Epithelial cell of prostate (primary cell): ENCODE measurements at regions not wholly inside any gene's neighbourhood (a gene's known extent, or its start where the extent isn't known, plus 50 kb on each side); places are given as distances from the start of the nearest gene placed in this dataset.
A peak's percentile ranks its signal among the peaks of the same experiment; 100 is the strongest.

Source experiments
- DNase-seq: peaks from one replicate; pipeline ENCODE4 v3.0.0-alpha.2; 2011; ENCODE audit warnings: low read depth, low spot score
- H3K27ac ChIP-seq: fragments of 450-650 bp; 2 replicates; pipeline ENCODE4 v1.5.1; 2017; ENCODE audit warnings: mild to moderate bottlenecking

- no peak overlapping the region for H3K27ac ChIP-seq
- DNase-seq = no peak
Measured at GRCh38 chr9:103372828-103373227, 377.7 kb downstream of the CYLC2 start.

DNA sequence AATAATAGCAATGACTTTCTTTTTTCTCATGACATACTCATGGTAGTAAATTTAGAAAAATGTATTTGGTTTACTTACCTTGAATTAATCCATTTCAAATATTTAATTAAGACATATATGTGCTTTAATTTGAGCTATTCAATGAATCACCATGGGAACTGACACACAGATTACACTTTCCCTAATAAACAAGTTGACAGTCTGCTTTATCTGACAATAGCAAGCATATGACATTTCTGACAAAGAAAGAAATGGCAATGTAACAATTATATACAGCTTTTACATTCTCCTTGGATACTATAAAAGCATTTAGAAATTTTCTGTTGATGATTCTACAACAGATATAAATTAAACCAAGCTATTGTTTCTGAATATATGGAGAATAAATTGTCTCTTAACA lies 382.5 kb downstream of the CYLC2 start:
- no peak for DNase-seq
- H3K27ac ChIP-seq = no peak overlapping the region

DNA sequence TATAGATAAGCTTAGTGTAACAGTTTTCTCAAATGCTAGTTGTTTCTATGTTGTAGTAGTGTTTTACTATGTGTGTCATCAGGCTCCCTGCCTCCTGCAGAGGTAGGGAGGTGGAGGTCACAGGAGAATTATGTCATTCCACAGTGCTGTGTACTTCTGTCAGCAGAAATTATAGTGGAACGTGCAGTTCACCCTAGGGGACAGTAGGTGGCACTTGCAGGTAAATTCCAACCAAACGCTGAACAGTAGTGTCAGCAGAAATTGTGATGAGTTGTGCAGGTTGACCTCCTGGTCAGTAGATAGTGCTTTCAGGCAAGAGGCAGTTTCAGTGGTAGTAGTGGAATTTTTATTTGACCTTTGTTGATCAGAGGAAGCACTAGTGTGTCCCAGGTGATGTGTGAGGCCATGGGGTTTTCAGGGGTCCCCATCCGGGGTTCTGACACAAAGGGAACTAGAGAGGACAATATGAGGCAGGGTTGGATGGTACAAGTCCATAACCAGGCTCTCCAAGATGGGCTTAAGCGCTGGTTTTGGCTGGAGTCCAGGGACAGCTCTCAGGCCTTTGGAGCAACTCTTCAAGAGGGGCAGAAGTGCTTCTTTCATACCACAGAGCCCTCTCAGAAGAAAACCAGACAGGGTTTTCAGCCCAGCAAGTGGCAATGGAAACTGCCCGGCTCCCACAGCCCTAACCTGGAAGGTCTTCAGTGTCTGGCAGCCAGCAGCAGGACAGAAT lies 402.9 kb downstream of the CYLC2 start:
- peak; percentile 29 for DNase-seq
- no peak overlapping the region for H3K27ac ChIP-seq

- no peak for DNase-seq
- no peak overlapping the region for H3K27ac ChIP-seq
Measured at GRCh38 chr9:103399535-103399934, 404.4 kb downstream of the CYLC2 start.

GRCh38 chr9:103407260-103407659 lies 412.1 kb downstream of the CYLC2 start:
- no peak for DNase-seq
- no peak overlapping the region for H3K27ac ChIP-seq

DNA sequence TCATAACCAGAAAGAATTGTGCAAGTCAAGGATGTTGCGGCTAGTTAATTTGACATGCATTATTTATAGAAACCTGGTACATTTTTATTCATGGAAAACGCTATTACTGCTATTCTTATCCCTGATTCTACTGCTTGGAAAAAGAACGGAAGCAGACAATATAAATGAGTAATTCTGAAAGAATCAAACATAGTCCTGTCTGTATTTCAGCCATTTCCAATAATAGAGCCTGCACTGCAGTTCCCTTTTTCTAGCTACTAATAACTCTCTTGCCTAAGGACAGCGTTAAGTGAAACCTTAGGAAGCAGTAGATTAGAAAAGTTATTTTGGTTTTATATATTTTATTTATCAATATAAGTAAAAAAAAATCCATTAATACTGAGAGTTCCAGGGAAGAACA lies 414.9 kb downstream of the CYLC2 start:
- no peak overlapping the region for H3K27ac ChIP-seq
- no peak for DNase-seq

DNA sequence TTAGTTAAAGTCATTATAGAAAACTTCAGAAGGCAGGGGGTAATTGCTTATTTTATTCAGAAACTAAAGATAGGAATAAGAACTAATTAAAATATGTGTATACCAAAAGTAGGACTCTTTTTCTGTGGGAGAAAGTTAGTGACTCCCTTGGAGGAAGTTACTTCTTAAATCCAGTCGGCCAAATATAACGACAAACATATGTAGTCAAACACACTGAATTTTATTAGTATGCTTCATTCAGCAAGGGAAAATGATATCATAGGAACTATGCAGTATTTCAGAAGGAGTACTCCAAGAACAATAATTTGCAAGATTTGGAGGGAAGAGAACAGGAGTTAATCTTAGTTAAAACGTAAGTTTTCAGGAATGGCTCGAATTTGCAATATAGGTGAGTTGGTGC lies 432.6 kb downstream of the CYLC2 start:
- DNase-seq = no peak
- H3K27ac ChIP-seq = no peak overlapping the region

GRCh38 chr9:103430469-103430868 lies 435.3 kb downstream of the CYLC2 start:
- no peak for DNase-seq
- no peak overlapping the region for H3K27ac ChIP-seq

GRCh38 chr9:103431809-103432208 lies 436.7 kb downstream of the CYLC2 start:
- DNase-seq = no peak

GRCh38 chr9:103444176-103444575 lies 449.0 kb downstream of the CYLC2 start:
- no peak for DNase-seq
- no peak overlapping the region for H3K27ac ChIP-seq

More at GRCh38 chr9:103431809-103432208, 436.7 kb downstream of the CYLC2 start:
- no peak overlapping the region for H3K27ac ChIP-seq

- DNase-seq = no peak
- no peak overlapping the region for H3K27ac ChIP-seq
Measured at GRCh38 chr9:103458826-103459225, 463.7 kb downstream of the CYLC2 start.

GRCh38 chr9:103471241-103471640 lies 476.1 kb downstream of the CYLC2 start:
- no peak overlapping the region for H3K27ac ChIP-seq
- no peak for DNase-seq

DNA sequence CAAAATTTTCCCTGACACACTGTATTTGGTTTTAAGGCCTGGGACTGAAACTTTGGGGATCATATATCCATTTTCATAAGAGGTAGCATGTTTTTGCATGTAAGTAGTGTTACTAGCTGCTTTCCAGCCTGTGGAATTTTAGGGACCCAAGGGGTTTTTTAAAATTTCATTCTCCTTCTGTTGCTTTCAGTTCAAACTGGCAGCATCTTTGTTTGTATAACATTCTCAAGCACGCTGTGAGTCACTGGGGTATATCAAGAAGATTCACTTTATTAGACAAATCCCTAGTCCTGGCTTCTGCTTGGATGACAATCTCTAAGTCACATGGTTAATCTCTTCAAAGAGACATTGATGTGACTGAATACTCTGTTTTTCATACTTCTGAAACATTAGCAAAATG lies 479.0 kb downstream of the CYLC2 start:
- DNase-seq = no peak
- no peak overlapping the region for H3K27ac ChIP-seq

DNA sequence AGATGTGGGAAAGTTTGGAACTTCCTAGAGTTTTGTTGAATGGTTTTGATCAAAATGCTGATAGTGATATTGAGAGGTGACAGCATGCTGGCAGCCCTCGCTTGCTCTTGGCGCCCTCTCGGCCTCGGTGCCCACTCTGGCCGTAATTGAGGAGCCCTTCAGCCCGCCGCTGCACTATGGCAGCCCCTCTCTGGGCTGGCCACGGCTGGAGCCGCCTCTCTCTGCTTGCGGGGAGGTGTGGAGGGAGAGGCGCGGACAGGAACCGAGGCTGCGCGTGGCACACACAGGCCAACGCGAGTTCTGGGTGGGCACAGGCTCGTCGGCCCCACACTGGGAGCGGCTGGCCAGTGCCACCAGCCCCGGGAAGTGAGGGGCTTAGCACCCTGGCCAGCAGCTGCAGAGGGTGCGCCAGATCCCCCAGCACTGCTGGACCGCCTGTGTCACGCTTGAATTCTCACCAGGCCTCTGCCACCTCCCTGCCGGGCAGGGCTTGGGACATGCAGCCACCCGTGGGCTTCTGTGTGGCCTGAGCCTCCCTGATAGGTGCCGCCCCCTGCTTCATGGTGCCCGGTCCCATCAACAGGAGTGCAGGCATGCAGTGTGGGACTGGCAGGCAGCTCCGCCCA lies 488.5 kb downstream of the CYLC2 start:
- DNase-seq = no peak

GRCh38 chr9:103485138-103485537 lies 490.0 kb downstream of the CYLC2 start:
- no peak for DNase-seq
- no peak overlapping the region for H3K27ac ChIP-seq

More for the DNA sequence above, 488.5 kb downstream of the CYLC2 start:
- no peak overlapping the region for H3K27ac ChIP-seq

GRCh38 chr9:103514767-103515166 lies 519.6 kb downstream of the CYLC2 start:
- H3K27ac ChIP-seq = no peak overlapping the region
- DNase-seq = no peak

- no peak overlapping the region for H3K27ac ChIP-seq
- no peak for DNase-seq
Measured at GRCh38 chr9:103522409-103522808, 527.3 kb downstream of the CYLC2 start.

DNA sequence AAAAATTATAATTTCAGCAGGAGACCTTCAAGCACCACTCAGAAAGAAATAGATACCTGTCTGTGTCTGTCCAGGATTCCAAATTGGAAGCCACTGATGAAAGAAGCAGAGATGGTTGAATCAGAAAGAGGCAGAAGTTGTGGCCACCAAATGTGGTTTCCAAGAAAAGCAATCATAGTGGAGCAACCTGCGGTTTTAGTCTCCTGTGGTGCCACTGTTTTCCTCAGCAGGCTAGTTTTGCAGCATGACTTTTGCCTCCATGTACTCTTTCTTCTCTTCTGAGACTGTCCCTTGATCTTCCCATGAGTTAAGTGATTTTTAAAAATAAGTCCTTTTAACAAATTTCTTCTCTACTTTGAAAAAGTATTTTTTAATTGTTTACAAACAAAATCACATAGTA lies 535.8 kb downstream of the CYLC2 start:
- no peak overlapping the region for H3K27ac ChIP-seq
- DNase-seq = no peak

GRCh38 chr9:103533318-103533717 lies 538.2 kb downstream of the CYLC2 start:
- no peak for DNase-seq
- H3K27ac ChIP-seq = no peak overlapping the region

GRCh38 chr9:103537426-103537825 lies 542.3 kb downstream of the CYLC2 start:
- no peak overlapping the region for H3K27ac ChIP-seq
- DNase-seq = no peak

GRCh38 chr9:103545260-103545659 lies 548.8 kb upstream of the SMC2 start:
- DNase-seq = no peak
- H3K27ac ChIP-seq = no peak overlapping the region

DNA sequence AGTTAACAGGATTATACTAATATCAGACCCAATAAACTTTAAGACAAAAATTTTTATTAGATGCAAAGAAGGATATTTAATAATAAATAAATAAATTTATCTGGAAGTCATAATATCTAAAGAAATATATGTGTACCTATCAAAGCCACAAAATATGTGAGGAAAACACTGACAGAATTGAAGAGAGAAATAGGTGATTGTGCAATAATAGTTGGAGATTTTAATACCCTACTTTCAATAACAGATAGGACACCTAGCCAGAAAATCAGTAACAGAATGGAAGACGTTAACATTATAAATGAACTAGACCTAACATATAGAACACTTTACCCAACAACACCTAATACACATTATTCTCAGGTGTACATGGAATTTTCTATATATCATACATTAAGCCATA lies 541.4 kb upstream of the SMC2 start:
- DNase-seq = no peak
- no peak overlapping the region for H3K27ac ChIP-seq
